ENCODE measurements at regions not wholly inside any gene's neighbourhood (a gene's known extent, or its start where the extent isn't known, plus 50 kb on each side); places are given as distances from the start of the nearest gene placed in this dataset.

DNA sequence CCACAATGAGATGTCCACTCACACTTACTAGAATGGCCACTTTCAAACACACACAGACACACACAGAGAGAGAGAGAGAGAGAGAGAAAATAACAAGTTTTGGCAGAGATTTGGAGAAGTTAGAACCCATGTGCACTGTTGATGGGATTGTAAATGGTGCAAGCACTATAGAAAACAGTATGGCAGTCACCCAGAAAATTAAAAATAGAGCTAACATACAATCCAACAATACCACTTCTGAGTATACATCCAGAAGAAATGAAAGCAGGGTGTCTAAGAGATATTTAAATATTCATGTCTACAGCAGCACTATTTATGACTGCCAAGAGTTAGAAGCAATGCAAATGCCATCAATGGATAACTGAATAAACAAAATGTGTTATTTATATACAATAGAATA lies 359.9 kb upstream of the COX7C start:
- TF ChIP-seq POLR2A (IDR thresholded peaks at IDR 0.05) (no peak), POLR2AphosphoS5 (IDR thresholded peaks at IDR 0.05) (no peak)
- TF ChIP-seq, protein P1, sequence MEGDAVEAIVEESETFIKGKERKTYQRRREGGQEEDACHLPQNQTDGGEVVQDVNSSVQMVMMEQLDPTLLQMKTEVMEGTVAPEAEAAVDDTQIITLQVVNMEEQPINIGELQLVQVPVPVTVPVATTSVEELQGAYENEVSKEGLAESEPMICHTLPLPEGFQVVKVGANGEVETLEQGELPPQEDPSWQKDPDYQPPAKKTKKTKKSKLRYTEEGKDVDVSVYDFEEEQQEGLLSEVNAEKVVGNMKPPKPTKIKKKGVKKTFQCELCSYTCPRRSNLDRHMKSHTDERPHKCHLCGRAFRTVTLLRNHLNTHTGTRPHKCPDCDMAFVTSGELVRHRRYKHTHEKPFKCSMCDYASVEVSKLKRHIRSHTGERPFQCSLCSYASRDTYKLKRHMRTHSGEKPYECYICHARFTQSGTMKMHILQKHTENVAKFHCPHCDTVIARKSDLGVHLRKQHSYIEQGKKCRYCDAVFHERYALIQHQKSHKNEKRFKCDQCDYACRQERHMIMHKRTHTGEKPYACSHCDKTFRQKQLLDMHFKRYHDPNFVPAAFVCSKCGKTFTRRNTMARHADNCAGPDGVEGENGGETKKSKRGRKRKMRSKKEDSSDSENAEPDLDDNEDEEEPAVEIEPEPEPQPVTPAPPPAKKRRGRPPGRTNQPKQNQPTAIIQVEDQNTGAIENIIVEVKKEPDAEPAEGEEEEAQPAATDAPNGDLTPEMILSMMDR (IDR thresholded peaks at IDR 0.05), result no peak
